ENCODE measurements at regions not wholly inside any gene's neighbourhood (a gene's known extent, or its start where the extent isn't known, plus 50 kb on each side); places are given as distances from the start of the nearest gene placed in this dataset.
A peak's percentile ranks its signal among the peaks of the same experiment; 100 is the strongest.
"Not testable (repeated sequence)": the region's sequence is repeated elsewhere in the genome, so short reads cannot be mapped to it uniquely, and the experiment has no call there.

DNA sequence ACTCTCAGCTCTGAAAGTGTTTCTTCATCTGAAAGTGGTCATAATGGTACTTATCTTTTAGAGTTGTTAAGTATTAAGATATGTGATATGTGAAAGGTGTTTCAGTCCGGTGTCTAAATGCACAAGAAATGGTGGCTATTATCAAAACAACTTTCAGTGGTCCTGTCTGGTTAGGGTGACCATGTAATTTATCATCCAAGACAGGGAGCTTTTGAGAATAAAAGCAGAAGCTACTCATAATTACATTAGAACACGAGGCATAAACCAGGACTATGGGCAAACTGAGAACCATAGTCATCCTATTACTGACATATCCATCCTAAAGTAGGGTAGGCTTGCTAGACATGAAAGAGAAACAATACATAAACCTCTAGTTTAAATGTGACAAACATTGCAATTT, 418.1 kb upstream of the SEMA6A start:
- DNase-seq: no peak

DNA sequence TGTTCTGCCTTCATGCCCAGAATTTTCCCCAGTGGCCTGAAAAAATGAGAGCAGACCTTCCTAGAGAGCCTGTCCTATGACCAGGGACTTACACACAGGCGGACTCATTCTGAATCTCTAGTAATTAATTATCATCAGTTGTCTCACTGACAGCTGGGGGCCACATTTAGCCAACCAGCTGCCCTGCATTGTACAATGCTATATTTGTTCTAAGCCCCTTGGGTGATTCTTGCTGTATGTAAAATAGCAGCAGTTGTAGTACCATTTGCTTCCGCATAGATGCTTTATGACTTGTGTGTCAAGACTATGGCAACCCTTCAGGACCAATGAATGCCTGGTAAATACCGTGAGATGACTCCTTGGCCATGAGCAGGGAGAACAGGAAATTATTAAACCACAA, 415.4 kb upstream of the SEMA6A start:
- no peak for DNase-seq

DNA sequence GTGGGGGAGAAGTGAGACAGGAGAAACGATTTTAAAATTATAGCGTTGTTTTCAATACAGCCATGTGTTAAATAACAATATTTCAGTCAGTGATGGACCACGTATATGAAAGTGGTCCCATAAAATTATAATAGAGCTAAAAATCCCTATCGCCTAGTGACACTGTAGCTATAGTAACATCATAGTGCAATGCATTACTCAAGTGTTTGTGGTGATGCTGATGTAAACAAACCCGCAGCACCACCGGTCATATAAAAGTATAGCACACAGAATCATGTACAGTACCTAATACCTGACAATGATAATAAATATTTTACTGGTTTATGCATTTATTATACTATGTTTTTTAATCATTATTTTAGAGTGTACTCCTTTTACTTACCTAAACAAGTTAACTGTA, 407.4 kb upstream of the SEMA6A start:
- DNase-seq: no peak

DNA sequence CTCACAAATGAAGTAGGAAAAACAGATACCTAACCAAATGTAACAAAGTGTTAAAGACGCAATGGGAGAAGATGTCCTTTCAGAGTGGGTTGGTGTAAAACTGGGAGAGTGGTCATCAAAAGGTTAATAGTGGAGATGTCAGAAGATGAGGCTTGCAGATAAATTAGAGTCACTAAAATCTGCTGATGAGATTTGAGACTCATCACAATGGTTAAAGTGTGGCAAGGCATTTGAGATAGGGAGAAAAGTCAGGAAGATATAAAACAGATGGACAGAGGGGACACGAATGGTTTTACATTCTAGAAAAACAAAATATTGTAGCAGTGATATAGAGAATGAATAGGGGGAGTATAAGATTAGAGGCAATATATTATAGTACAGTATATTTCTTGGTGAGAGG, 406.0 kb upstream of the SEMA6A start:
- DNase-seq: no peak

DNA sequence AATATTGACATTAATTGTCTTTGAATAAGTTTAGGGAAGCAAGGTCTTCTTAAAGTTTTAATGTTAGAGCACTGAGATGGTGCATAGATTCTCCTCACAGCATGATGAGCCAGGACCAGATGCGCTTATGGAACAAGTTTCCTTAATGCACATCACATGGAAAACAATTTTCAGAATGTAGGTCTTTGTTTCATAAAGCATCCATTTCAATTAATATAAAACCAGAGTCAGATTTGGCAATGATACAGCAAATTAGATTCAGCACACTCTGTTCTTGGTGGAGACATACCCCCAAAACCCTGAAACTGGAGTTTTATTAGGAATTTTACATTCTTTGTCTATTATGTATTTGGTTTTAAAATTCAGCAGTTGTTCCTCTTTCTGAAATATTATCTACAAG, 402.1 kb upstream of the SEMA6A start:
- no peak for DNase-seq

DNA sequence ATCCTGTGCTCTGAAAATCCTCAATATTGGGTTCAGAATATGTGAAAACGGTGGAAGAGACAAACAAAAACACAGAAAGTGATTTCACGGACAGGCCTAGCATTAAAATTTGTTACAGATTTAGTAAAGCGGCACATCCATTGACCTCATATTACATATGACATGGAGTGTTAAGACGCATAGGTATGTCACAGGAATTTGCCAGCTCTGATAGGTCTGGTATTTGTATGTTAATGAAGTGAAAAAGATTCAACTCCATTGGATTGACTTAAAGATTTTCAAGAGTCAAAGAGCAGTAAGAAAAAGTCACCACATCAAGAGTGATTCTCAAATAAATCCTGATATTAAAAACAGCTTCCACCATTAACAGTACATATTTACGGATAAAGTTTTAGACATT, 396.5 kb upstream of the SEMA6A start:
- DNase-seq: no peak

DNA sequence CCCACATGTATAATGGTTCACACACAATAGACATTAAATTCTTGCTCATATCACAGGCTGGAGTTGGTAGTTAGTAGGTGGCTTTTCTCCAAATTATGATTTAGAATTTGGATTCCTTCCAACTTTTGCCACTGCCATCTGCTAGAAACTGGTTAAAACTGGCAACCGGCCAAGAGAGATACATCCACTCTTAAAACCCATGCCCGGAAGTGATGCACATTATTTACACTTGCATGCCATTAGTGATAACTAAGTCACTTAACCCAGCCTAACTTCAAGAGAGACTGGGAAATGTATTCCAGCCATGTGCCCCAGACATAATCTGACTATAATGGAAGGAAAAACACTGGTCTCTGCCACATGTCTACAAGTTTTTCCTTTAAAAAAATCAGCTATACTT, 395.7 kb upstream of the SEMA6A start:
- DNase-seq: no peak

DNA sequence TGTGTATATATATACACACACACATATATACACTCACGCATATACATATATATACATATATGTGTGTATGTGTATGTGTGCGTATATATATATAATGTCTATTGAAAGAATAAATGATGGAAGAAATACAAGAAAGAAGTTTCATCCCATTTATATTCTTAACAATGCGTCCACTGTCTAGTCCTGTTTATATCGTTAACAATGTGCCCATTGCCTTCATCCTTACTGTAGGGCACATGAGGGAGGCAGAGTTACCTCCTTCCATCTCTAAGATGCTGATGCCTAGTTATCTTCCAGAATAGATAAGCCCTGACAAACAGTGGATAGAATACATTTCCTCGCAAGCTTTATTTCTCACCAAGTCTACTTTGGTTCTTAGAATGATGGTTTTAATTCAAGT, 389.8 kb upstream of the SEMA6A start:
- no peak for DNase-seq

DNA sequence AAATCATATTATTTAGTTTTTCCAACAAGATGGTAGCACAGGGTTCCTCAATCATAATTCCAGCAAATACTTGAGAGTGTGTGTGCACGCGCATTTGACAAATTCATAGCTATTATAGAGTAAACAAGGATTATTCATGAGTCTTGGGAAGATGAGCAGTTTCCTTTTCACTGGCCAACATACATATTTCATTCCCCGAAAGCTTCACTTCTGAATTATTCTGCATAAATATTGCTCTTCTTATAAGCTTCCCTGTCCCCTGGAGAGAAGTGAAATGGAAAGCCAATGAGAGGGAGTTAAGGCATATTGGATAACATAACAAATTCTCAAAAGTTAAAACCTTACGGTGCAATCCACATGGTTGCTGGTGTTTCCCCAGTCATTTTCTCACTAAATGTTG, 386.4 kb upstream of the SEMA6A start:
- no peak for DNase-seq

DNA sequence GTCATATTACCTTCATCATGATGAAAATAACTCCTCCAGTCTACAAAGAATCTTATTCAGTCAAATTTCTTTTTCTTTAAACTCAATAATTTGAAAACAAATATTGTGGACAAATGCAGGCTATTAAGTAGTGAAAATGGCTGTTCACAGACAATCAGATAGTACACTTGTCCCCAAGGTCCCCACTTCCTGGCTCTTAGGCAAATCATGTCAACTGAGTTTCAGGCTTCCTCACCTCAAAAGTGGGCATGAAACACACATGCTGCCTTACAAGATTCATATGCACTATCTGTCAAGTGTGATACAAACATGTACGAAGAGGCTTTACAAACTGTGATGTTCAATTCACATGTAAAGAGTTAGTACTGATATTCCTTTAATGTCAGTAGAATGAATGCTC, 385.2 kb upstream of the SEMA6A start:
- no peak for DNase-seq

DNA sequence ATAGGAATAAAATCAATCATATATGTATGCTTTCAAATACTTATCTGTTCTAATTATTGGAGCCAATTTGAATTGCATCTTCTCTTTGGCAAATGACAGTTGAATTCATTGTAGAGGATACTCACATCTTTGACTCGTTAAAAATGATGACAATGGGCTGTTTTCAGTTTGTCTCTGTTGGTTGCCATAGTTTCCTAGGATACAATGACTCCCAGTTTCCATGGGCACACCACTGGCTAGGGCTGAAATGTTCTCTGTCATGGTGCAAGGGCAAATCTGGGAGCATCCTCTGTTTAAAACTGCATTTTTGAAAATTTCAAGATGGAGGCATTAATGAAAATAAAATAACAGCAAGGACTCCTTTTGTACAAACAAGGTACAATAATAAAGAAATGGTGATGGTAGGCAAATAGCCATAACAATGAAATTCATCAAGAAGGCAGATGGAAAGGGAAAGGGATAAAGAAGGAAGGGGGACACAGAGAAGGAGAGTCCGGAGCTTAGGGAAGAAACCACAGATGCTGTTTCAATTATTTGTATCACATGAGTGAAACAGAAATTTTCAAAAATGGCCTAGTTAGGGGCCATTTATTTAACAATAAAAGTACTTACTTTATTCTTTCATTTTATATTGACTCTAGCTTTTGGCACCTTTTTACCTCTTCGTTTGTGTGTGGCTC, 378.8 kb upstream of the SEMA6A start:
- no peak for DNase-seq

DNA sequence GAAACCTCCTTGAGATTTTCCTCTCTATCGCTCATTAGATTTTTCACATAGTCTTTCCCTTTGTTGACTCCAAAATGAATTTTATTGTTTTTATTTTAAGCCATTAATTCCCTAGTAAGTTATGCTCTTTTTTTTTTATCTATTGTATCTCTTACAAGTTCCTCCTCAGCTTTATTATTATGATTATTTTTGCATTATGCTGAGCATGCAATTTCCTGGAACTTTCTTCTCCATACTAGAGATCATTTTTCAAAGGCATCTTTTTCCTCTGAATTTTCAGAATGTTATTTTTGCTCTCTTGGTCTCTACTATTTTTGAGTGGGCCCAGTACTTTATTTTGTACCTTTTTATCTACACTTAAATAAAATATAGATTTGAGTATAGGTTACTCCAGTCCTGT, 376.6 kb upstream of the SEMA6A start:
- no peak for DNase-seq

DNA sequence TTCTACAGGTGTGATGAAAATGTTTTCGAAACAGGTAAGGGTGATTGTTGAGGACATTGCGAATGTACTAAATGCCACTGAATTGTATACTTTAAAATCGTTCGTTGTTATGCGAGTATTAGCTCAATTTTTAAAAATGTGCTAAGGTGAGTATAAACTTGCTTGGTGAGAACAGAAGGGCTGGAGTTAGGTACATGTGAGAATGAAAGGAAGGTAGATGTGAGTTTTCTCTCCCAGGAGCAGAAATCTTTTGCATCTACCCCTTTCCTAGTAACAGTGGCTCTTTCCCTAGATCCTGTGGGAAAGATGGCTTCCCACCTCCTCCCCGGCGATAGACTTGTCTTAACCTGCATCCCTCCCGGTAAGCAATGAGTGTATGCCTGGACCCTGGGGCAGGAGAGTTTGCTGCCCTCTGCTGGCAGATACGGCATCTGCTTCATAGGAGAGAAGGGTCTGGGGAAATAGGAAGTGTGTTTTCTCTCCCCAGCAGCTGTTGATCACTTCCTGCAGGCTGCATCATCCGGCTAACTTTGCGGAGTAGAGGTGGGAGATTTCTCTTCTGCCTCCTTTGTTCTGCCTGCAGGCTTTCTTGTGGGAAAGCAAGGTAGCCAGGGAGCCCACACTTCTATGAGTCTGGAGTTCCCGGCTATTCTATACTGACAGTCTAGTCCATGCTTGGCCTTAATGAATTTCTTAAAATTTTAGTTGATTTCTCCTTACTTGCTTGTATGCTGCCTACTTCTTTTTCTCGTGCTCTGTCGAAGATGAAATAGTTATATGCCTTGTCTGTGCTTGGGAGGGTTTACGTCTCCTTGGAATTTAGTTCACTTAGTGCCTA, 373.3 kb upstream of the SEMA6A start:
- DNase-seq: peak; percentile 9 to 40

DNA sequence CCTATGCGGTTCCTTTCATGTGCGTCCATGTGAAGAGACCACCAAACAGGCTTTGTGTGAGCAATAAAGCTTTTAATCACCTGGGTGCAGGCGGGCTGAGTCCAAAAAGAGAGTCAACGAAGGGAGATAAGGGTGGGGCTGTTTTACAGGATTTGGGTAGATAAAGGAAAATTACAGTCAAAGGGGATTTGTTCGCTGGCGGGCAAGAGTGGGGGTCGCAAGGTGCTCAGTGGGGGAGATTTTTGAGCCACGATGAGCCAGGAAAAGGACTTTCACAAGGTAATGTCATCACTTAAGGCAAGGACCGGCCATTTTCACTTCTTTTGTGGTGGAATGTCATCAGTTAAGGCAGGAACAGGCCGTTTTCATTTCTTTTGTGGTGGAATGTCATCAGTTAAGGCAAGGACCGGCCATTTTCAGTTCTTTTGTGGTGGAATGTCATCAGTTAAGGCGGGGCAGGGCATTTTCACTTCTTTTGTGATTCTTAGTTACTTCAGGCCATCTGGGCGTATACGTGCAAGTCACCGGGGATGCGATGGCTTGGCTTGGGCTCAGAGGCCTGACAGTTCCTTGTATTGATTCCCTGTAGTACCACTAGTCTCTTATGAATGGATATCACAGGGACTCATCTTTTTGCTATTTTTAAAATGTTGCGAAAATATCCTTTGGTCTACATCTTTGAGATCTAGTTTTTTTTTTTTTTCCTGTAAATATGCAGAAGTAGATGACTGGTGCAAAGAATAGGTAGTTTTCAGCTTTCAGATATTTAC, 371.2 kb upstream of the SEMA6A start:
- DNase-seq: not testable (repeated sequence)

DNA sequence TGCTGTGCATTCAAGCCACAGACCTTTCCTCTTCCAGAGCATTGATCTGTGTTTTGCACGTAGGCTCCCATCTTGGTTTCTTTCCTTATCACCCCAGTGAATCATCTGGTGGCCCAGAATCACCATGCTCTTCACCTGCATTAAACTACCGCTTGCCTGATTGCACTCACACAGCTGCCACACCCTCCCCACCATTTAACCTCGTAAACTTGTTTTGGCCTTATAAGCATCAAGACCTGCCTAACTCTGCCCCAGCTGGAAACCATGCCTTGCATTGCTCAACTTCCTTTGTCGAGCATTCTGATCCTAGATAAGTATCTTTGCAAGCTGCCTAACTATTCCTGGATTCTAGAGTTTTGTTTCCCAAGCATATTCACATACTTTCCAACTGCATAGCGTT, 369.6 kb upstream of the SEMA6A start:
- no peak for DNase-seq

DNA sequence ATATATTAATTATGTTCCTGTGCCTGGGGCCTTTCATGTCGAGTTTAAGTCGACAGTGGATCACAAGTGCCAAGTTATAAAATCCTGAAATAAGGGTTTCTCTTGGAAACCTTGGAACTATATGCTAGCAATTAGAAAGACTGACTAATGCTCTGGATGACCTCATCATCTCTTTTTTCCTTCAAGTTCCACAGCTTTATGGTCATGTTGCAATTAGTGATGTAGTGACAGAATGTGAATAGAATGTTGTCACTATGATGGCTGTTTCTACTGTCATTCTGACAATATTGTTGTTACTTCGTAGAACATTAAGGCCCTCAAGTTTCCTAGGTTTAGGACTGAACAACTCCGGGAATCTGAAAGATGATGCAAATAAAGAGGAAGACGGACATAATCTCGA, 368.0 kb upstream of the SEMA6A start:
- DNase-seq: no peak

DNA sequence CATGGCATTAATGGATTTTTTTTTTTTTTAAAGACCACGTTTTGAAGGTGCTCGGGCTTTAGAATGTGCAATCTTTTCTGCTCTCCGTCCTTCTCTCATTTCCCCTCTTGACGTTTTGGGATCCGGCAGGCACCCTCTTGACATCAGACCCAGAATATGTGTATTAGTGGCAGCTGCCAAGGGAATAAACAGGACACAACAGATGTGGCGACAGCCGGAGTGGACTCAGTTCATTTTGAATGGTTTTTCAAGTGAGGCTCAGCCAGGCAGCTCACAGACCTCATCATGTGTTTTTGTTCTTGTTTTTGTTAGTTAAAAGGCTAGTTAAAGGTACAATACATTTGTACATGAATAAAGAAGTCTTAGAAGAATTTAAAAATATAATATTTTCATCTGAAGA, 365.0 kb upstream of the SEMA6A start:
- DNase-seq: no peak

DNA sequence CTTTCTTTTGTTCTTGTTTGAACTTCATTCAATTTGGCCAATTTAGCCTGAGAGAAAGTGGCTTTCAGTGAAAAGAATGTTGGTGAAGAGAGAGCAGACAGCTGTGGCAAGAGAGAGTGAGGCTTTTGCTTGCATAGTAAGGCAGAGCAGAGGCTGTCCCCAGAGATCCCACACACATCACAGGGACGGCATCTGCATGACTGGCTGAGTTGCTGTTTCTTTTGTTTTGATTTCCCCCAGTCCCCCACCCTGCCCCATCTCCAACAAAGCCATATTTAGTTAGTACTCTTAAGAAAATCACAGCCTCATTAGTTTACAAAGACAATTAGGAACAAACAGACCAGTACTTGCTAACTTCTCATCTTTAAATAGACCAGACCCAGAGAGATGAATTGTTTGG, 363.9 kb upstream of the SEMA6A start:
- DNase-seq: no peak

DNA sequence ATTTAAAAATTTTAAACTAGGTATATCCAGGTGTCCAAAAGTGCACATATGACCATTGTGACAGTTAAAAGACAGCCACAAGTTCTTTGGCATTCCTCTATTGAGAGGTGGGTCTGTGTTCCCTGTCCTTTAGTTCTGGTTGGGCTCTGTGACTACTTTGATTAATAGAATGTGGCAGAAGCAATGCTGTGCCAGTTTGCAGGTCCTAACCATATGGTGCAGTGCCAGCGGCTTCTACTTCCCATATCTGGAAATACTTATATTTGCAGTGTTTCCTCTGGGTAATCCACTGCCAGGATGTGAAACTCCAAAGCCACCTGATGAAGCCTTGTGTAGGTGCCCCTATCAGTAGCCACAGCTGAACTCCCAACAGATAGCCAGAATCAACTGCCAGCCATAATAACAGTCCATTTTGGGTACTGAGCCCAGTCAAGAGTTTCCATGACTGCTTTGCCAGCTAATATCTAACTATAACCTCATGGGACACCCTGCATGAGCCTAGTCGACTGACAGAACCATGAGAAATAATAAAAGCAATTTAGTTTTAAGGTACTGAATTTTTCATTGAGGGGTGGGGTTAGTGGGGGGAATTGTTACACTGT, 361.0 kb upstream of the SEMA6A start:
- DNase-seq: no peak

DNA sequence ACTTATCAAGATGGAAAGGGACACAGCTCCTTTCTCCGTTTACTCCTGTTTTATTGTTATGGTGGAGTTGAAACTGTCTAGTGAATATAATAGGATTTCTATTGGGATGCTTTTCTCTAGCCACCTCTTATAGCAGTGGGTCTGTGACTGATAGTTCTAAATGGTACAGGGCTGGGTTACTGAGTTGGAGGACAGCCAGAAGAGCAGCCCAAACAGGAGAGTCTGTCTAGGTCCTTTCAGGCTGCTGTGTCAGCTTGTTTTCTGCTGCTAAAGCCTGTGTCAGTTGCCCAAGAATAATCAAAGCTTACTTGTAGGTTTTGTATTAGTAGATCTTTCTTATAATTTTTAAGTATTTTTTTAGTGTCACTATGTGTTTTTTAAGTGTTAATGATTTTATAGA, 356.0 kb upstream of the SEMA6A start:
- DNase-seq: no peak

DNA sequence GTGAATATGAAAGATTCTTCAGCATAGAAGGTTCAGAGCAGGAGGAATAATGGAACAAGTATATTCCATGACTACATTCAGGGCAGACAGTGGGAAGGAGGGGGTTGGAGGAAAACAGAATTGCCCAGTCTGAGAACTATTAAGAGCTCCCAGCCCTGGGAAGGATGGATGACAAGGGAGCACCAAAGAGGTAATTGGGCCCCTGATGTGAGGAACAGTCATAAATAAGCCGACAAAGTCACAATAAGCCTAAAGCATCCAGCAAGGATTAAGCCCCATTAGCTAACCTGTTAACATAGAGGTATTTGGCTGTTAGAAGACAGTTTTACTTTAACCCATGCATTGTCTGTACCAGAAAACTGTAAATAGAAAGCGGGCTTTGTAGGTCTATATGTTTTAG, 348.7 kb upstream of the SEMA6A start:
- no peak for DNase-seq

DNA sequence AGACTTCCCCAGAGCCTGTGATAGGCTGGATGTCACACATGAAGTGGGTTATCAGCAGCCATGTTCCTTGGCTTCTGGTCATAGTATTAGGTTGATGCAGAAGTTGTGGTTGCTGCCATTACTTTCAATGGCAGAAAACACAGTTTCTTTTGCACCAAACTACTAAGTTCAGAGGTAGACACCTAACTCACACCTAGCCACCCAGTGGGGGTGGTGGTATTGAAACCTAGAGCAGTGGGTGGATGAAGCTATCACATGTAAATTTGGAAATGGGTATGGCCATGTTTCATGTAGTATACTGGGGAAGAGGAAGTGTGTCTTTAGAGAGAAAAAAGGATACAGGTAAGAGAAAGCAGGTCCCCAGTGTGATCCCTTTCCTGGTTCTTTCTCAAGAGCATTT, 347.9 kb upstream of the SEMA6A start:
- DNase-seq: no peak

DNA sequence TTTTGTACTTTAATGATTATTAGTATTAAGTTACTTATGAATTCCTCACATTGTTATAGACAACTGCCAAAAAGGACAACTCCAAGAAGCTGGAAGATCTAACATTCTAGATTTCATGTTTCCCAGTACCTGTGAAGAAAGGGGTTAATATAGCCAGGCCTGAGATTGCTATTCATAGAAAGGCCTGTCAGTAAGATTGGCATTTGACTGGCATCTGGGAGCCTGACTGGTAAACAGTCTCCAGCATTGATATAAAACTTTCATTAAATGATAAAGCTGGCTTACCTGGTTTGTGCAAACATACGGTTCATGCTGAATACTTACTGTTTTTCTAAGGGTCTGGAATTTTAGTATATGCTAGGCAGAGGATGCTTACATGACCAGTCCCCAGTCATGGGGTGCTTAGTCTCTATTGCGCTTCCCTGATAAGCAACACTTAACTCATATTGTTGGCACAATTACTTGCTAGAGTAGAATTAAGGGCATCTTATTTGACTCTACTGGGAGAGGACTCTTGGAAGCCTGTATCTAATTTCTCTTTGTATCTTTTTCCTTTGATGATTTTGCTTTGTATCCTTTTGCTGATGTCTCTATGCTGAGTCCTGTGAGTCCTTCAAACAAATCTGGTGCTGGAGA, 340.4 kb upstream of the SEMA6A start:
- DNase-seq: no peak

All from inflammatory macrophage treated with lipopolysaccharide for 1 hour (primary cell).